NCI-H2196 (cell line): ENCODE measurements at regions not wholly inside any gene's neighbourhood (a gene's known extent, or its start where the extent isn't known, plus 50 kb on each side); places are given as distances from the start of the nearest gene placed in this dataset.
"Not testable (repeated sequence)": the region's sequence is repeated elsewhere in the genome, so short reads cannot be mapped to it uniquely, and the experiment has no call there.

Source experiments
- DNase-seq: peaks from one replicate; lab custom pipeline; 2025; ENCODE audit not compliant: unreplicated experiment; lab: John Stamatoyannopoulos, UW

- DNase-seq: no peak
Observed at GRCh38 chr7:140283472-140283871, 106.7 kb upstream of the KDM7A start.

GRCh38 chr7:140281960-140282359 lies 105.2 kb upstream of the KDM7A start:
- DNase-seq: no peak

GRCh38 chr7:140281255-140281654 lies 104.5 kb upstream of the KDM7A start:
- no peak for DNase-seq

- no peak for DNase-seq
Observed at GRCh38 chr7:140276001-140276400, 99.2 kb upstream of the KDM7A start.

- no peak for DNase-seq
Observed at GRCh38 chr7:140275069-140275965, 98.5 kb upstream of the KDM7A start.

GRCh38 chr7:140273417-140273816 lies 96.6 kb upstream of the KDM7A start:
- no peak for DNase-seq

GRCh38 chr7:140271643-140271968 lies 94.8 kb upstream of the KDM7A start:
- not testable (repeated sequence) for DNase-seq

GRCh38 chr7:140269004-140269638 lies 92.3 kb upstream of the KDM7A start:
- no peak for DNase-seq

- DNase-seq: no peak
Observed at GRCh38 chr7:140267381-140268226, 90.8 kb upstream of the KDM7A start.

- no peak for DNase-seq
Observed at GRCh38 chr7:140263277-140263676, 86.5 kb upstream of the KDM7A start.

GRCh38 chr7:140262242-140262903 lies 85.6 kb upstream of the KDM7A start:
- no peak for DNase-seq

GRCh38 chr7:140261522-140261921 lies 84.7 kb upstream of the KDM7A start:
- DNase-seq: no peak

- no peak for DNase-seq
Observed at GRCh38 chr7:140261105-140261486, 84.3 kb upstream of the KDM7A start.

GRCh38 chr7:140260352-140261104 lies 83.7 kb upstream of the KDM7A start:
- peak; percentile 70 for DNase-seq

GRCh38 chr7:140257278-140257677 lies 80.5 kb upstream of the KDM7A start:
- not testable (repeated sequence) for DNase-seq

GRCh38 chr7:140254976-140255375 lies 78.2 kb upstream of the KDM7A start:
- DNase-seq: not testable (repeated sequence)

GRCh38 chr7:140249036-140249806 lies 72.4 kb upstream of the KDM7A start:
- DNase-seq: no peak

- no peak for DNase-seq
Observed at GRCh38 chr7:140247559-140247958, 70.8 kb upstream of the KDM7A start.

GRCh38 chr7:140245611-140246105 lies 68.9 kb upstream of the KDM7A start:
- DNase-seq: no peak
